Fibroblast of lung (primary cell): ENCODE measurements at regions not wholly inside any gene's neighbourhood (a gene's known extent, or its start where the extent isn't known, plus 50 kb on each side); places are given as distances from the start of the nearest gene placed in this dataset.

Experiments
- DNase-seq, 2 donors: peaks; one replicate each; pipeline versions ENCODE4 v3.0.0 to v3.0.0-alpha.2; 2010; ENCODE audit warnings: low read depth in 2 of 2
- H2AFZ ChIP-seq: 2 replicates; pipeline ENCODE4 v1.5.1; 2012; ENCODE audit warnings: low read length, control low read depth, inconsistent platforms
- H3K27ac ChIP-seq: 2 replicates; pipeline ENCODE4 v1.5.1; 2011; ENCODE audit warnings: low read length, control low read depth; ENCODE audit not compliant: insufficient read depth
- H3K27me3 ChIP-seq: 2 replicates; pipeline ENCODE4 v1.5.1; 2011; ENCODE audit warnings: mild to moderate bottlenecking, low read length; ENCODE audit not compliant: control insufficient read depth, insufficient read depth
- H3K36me3 ChIP-seq: 2 replicates; pipeline ENCODE4 v1.5.1; 2011; ENCODE audit warnings: low read length; ENCODE audit not compliant: control insufficient read depth, insufficient read depth
- H3K4me1 ChIP-seq: 2 replicates; pipeline ENCODE4 v1.5.1; 2011; ENCODE audit warnings: low read length; ENCODE audit not compliant: control insufficient read depth, insufficient read depth; ENCODE audit errors: extremely low read depth
- H3K4me2 ChIP-seq: 2 replicates; pipeline ENCODE4 v1.5.1; 2011; ENCODE audit warnings: low read length, control low read depth; ENCODE audit not compliant: insufficient read depth; ENCODE audit errors: extremely low read depth
- H3K4me3 ChIP-seq, 4 experiments: fragments of 200-600 bp in 1 of 4; sonication (generic) in 1 of 4; replicated peaks in 1 of 4; 2 replicates each; pipeline ENCODE4 v1.5.1; 2011 to 2016; ENCODE audit warnings: low read length in 4 of 4, low read depth in 3 of 4, mild to moderate bottlenecking in 3 of 4, control low read depth in 2 of 4, inconsistent platforms in 1 of 4, mixed read lengths in 1 of 4; ENCODE audit not compliant: insufficient read depth in 1 of 4; ENCODE audit errors: control extremely low read depth in 1 of 4
- H3K79me2 ChIP-seq: 2 replicates; pipeline ENCODE4 v1.5.1; 2012; ENCODE audit warnings: mild to moderate bottlenecking, low read length, inconsistent platforms; ENCODE audit not compliant: control insufficient read depth, insufficient read depth
- H3K9ac ChIP-seq: 2 replicates; pipeline ENCODE4 v1.5.1; 2011; ENCODE audit warnings: mild to moderate bottlenecking, low read length, control low read depth; ENCODE audit not compliant: insufficient read depth
- H3K9me3 ChIP-seq: 2 replicates; pipeline ENCODE4 v1.5.1; 2012; ENCODE audit warnings: low read depth, low read length; ENCODE audit not compliant: control insufficient read depth, insufficient read depth
- H4K20me1 ChIP-seq: 2 replicates; pipeline ENCODE4 v1.5.1; 2011; ENCODE audit warnings: low read length; ENCODE audit not compliant: control insufficient read depth, insufficient read depth; ENCODE audit errors: extremely low read depth
- CTCF ChIP-seq, 2 donors: IDR thresholded peaks in 1 of 2; conservative IDR thresholded peaks in 1 of 2; 1 replicate in 1 of 2; 2 replicates in 1 of 2; pipeline ENCODE4 v1.5.1; 2011 to 2012; ENCODE audit warnings: low read length in 2 of 2, control low read depth in 1 of 2, inconsistent platforms in 1 of 2, low read depth in 1 of 2, mild to moderate bottlenecking in 1 of 2
- EZH2 ChIP-seq: IDR thresholded peaks from 2 replicates; pipeline ENCODE4 v1.5.1; 2012; ENCODE audit warnings: low read length, control low read depth, mild to moderate bottlenecking; ENCODE audit errors: missing control alignments

GRCh38 chr2:225223301-225223700 lies 176.2 kb upstream of the NYAP2 start:
- no peak overlapping the region for H3K27ac ChIP-seq
- H3K36me3 ChIP-seq = no peaks in the 10 kb centered on the region
- H3K79me2 ChIP-seq = no peaks in the 10 kb centered on the region
- H3K4me2 ChIP-seq = no peak overlapping the region
- H4K20me1 ChIP-seq = no peaks in the 10 kb centered on the region
- no peak for TF ChIP-seq EZH2
- no peak for TF ChIP-seq CTCF (conservative IDR thresholded peaks at IDR 0.05 in 1 of 2, IDR thresholded peaks at IDR 0.05 in 1 of 2; ENCODE audit: low read depth in 1 of 2, low read length in 2 of 2)
- no peak overlapping the region for H3K9ac ChIP-seq
- H3K4me1 ChIP-seq = no peaks in the 10 kb centered on the region
- H3K4me3 ChIP-seq = no peak overlapping the region
- no peak overlapping the region for H2AFZ ChIP-seq
- H3K9me3 ChIP-seq = no peaks in the 10 kb centered on the region
- H3K27me3 ChIP-seq = no peaks in the 10 kb centered on the region
- DNase-seq = no peak

GRCh38 chr2:225207471-225207870 lies 165.2 kb upstream of the DOCK10 start:
- Histone ChIP-seq H3K79me2 (no peaks in the 10 kb centered on the region), H3K27ac (no peak overlapping the region), H4K20me1 (no peaks in the 10 kb centered on the region), H3K4me2 (no peak overlapping the region), H3K9me3 (no peaks in the 10 kb centered on the region), H3K36me3 (no peaks in the 10 kb centered on the region), H3K4me3 (no peak overlapping the region), H3K27me3 (no peaks in the 10 kb centered on the region), H3K4me1 (no peaks in the 10 kb centered on the region), H2AFZ (no peak overlapping the region), H3K9ac (no peak overlapping the region)
- no peak for DNase-seq
- TF ChIP-seq CTCF (conservative IDR thresholded peaks at IDR 0.05 in 1 of 2, IDR thresholded peaks at IDR 0.05 in 1 of 2; ENCODE audit: low read depth in 1 of 2, low read length in 2 of 2) (no peak), EZH2 (no peak)

DNA sequence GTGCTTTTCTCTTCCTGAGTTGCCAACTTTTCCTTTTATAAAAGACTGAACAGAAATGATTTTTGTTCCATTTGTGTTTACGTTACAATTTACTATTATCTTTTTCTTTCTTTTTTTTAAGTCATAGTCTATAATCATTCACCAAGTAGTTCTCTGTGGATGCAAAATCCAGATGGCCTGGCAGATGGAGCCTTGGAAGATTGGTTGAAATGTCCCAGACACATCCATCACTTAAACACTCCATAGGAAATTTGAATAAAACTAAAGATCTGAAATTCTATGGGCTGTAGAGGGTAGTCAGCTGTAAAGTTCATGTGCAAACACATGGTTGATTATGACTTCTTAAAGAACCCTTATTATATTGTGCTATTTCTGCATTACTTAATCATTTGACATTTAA lies 164.8 kb upstream of the DOCK10 start:
- H3K79me2 ChIP-seq = no peaks in the 10 kb centered on the region
- no peak overlapping the region for H3K27ac ChIP-seq
- TF ChIP-seq EZH2 = no peak
- no peak for TF ChIP-seq CTCF (conservative IDR thresholded peaks at IDR 0.05 in 1 of 2, IDR thresholded peaks at IDR 0.05 in 1 of 2; ENCODE audit: low read depth in 1 of 2, low read length in 2 of 2)
- H3K36me3 ChIP-seq = no peaks in the 10 kb centered on the region
- no peaks in the 10 kb centered on the region for H4K20me1 ChIP-seq
- no peaks in the 10 kb centered on the region for H3K4me1 ChIP-seq
- H2AFZ ChIP-seq = no peak overlapping the region
- no peaks in the 10 kb centered on the region for H3K9me3 ChIP-seq
- H3K27me3 ChIP-seq = no peaks in the 10 kb centered on the region
- DNase-seq = no peak
- H3K9ac ChIP-seq = no peak overlapping the region
- no peak overlapping the region for H3K4me2 ChIP-seq
- H3K4me3 ChIP-seq = no peak overlapping the region
